ENCODE measurements at regions not wholly inside any gene's neighbourhood (a gene's known extent, or its start where the extent isn't known, plus 50 kb on each side); places are given as distances from the start of the nearest gene placed in this dataset.

DNA sequence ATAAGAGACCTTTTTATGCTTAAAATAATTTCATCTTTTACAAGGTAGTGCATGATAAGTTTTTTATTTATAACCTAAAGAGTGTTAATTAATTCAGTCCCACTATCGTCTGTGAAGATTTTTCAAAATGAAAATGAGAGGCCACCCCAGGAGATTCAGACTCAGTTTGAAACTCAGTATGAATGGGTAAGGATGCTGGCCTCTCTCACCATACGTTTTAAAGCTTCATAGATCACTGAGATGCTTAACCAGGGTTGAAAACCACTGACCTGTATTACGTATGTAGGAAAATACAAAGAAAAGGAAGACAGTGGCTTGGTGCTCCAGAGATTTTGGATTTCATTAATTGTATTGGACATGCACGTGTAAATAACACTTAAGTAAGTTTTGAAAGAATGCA, 278.7 kb downstream of the FSIP2 start:
- CTCF ChIA-PET: no interaction called here
- TF ChIP-seq, protein P1, sequence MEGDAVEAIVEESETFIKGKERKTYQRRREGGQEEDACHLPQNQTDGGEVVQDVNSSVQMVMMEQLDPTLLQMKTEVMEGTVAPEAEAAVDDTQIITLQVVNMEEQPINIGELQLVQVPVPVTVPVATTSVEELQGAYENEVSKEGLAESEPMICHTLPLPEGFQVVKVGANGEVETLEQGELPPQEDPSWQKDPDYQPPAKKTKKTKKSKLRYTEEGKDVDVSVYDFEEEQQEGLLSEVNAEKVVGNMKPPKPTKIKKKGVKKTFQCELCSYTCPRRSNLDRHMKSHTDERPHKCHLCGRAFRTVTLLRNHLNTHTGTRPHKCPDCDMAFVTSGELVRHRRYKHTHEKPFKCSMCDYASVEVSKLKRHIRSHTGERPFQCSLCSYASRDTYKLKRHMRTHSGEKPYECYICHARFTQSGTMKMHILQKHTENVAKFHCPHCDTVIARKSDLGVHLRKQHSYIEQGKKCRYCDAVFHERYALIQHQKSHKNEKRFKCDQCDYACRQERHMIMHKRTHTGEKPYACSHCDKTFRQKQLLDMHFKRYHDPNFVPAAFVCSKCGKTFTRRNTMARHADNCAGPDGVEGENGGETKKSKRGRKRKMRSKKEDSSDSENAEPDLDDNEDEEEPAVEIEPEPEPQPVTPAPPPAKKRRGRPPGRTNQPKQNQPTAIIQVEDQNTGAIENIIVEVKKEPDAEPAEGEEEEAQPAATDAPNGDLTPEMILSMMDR (IDR thresholded peaks at IDR 0.05; ENCODE audit: insufficient read depth, low read length, missing control alignments): no peak
- DNase-seq (ENCODE audit: low read depth, low spot score): no peak
- no peak overlapping the region for H3K4me3 ChIP-seq (ENCODE audit: low read depth, low read length)
- POLR2A ChIA-PET: no interaction called here

DNA sequence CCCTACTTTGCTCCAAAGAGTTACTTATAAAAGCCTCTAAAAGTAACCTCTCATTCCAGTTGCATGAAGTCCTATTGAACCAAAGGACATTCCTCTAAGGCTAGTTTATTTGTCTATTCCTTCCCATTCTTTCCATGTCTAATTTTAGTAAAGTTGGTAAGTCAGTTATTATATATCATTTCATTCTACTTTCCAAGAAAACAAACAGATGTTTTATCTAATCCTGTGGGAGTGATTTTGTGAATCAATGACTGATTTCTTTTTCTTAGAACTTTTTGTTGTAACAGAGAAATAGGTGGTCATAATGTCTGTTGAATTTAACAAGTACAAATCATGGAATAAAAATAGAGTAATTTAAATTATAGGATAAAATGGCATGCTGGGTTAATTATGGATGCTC, 286.3 kb downstream of the FSIP2 start:
- TF ChIP-seq, protein P1 (IDR thresholded peaks at IDR 0.05; ENCODE audit: insufficient read depth, low read length, missing control alignments): no peak
- DNase-seq (ENCODE audit: low read depth, low spot score): no peak
- ChIA-PET CTCF (no interaction called here), POLR2A (no interaction called here)
- H3K4me3 ChIP-seq (ENCODE audit: low read depth, low read length): no peak overlapping the region

DNA sequence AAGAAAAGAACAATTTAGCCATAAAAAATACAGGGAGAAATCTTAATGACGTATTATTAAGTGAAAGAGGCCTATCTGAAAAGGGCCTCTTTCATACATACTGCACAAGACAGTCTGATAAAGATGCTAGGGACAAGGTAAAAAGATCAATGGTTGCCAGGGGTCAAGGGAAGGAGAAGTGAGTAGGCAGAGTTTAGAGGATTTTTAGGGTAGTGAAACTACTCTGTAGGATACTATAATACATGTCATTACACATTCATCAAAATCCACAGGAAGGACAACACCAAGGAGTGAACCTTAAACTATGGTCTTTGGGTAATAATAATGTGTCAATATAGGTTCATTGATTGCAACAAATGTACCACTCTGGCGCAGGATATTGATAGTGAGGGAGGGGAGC, 289.3 kb downstream of the FSIP2 start:
- POLR2A ChIA-PET: no interaction called here
- no peak overlapping the region for H3K4me3 ChIP-seq (ENCODE audit: low read depth, low read length)
- CTCF ChIA-PET: no interaction called here
- TF ChIP-seq, protein P1 (IDR thresholded peaks at IDR 0.05; ENCODE audit: insufficient read depth, low read length, missing control alignments): no peak
- DNase-seq (ENCODE audit: low read depth, low spot score): no peak

DNA sequence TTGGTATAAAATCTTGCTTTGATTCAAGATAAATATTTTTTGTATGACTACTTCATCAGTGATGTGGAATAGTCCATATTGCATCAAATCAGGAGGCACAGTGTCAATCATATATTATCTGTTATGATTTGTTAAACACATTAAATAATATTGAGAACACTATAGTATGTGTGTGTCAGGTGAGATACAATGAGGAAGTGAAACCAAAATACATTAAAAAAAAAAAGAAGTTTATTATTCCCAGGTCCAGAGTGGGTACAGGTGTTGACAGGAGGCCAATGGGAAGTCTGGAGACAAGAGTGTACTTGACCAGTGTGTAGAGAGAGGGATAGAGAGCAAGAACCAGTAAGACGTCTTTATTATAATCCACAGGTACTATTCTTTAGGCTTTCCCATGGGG, 292.6 kb downstream of the FSIP2 start:
- CTCF ChIA-PET: no interaction called here
- TF ChIP-seq, protein P1 (IDR thresholded peaks at IDR 0.05; ENCODE audit: insufficient read depth, low read length, missing control alignments): no peak
- no peak overlapping the region for H3K4me3 ChIP-seq (ENCODE audit: low read depth, low read length)
- no peak for DNase-seq (ENCODE audit: low read depth, low spot score)
- POLR2A ChIA-PET: no interaction called here

DNA sequence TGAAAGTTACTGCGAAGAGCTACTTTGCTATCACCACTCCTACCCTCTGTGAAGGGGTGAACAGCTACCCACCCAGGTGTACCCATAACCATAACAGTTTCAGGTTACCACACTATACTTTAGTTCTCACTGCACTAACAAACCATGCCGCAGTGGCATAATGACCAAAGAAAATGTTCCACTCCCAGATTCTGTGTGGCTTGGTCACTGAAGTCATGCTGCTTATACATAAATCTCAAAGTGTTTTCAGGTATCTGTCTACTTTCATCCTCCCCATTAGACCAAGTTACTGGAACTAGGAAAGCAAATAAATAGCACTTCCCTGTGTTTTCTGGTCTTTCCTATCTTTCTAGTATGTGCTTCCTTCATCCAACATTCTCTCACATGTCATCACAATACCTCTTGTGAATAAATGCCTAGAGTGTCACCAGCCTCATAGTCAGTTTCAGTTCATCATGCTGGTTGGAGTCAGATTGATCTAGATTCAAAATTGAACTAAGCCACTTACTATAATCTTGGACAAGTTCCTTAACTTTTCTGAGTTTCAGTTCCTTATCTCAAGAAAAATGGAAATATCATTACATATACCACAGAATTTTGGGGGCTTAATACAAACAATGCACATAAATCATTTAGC, 293.6 kb downstream of the FSIP2 start:
- no peak overlapping the region for H3K4me3 ChIP-seq (ENCODE audit: low read depth, low read length)
- ChIA-PET POLR2A (no interaction called here), CTCF (no interaction called here)
- DNase-seq (ENCODE audit: low read depth, low spot score): no peak
- TF ChIP-seq, protein P1 (IDR thresholded peaks at IDR 0.05; ENCODE audit: insufficient read depth, low read length, missing control alignments): no peak

DNA sequence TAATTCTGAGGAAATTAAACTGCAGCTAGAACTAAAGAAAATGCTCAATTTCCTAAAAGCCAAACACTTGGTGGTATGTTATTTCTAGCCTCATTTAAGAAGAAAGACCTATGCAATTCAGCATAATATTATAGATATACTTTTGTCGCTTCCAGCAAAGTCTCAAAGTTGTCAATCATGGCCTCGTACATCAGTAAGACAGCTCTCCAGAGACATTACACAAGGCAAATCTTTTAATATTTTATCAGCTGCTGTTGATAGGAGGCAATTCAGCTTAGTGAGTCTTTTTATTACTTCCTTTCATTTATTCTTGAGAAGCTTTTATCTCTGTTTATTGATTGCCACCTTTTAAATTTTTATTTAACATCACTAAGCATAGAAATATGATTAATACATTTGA, 294.3 kb downstream of the FSIP2 start:
- TF ChIP-seq, protein P1 (IDR thresholded peaks at IDR 0.05; ENCODE audit: insufficient read depth, low read length, missing control alignments): no peak
- CTCF ChIA-PET: no interaction called here
- no peak for DNase-seq (ENCODE audit: low read depth, low spot score)
- POLR2A ChIA-PET: no interaction called here
- H3K4me3 ChIP-seq (ENCODE audit: low read depth, low read length): no peak overlapping the region
